ENCODE measurements at regions not wholly inside any gene's neighbourhood (a gene's known extent, or its start where the extent isn't known, plus 50 kb on each side); places are given as distances from the start of the nearest gene placed in this dataset.

DNA sequence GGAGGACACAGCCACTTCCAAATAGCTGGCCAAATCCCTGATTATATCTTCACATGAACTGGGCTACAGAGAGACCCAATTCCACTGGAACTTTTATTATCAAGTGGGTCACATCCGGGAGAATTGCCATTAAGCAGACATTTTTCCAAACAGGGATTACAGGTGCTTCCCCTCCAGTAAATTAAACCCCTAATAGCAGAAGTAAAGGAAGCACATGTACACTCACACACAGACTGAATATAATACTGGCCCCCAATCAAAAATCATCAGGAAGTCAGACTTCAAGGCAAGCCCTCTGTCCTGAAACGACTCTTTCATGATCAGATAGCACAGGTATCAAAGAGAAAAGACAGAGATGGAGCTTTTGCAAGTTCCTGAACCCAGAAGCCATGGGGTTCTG lies 118.6 kb upstream of the PPP2R5A start:
- TF ChIP-seq, protein P1, sequence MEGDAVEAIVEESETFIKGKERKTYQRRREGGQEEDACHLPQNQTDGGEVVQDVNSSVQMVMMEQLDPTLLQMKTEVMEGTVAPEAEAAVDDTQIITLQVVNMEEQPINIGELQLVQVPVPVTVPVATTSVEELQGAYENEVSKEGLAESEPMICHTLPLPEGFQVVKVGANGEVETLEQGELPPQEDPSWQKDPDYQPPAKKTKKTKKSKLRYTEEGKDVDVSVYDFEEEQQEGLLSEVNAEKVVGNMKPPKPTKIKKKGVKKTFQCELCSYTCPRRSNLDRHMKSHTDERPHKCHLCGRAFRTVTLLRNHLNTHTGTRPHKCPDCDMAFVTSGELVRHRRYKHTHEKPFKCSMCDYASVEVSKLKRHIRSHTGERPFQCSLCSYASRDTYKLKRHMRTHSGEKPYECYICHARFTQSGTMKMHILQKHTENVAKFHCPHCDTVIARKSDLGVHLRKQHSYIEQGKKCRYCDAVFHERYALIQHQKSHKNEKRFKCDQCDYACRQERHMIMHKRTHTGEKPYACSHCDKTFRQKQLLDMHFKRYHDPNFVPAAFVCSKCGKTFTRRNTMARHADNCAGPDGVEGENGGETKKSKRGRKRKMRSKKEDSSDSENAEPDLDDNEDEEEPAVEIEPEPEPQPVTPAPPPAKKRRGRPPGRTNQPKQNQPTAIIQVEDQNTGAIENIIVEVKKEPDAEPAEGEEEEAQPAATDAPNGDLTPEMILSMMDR (IDR thresholded peaks at IDR 0.05) = no peak
- no peak for TF ChIP-seq POLR2A (IDR thresholded peaks at IDR 0.05)

Data from Peyer's patch (tissue), 4 donors.